Activated CD4-positive, alpha-beta T cell treated with anti-CD3 and anti-CD28 coated beads for 36 hours (primary cell): ENCODE measurements at regions not wholly inside any gene's neighbourhood (a gene's known extent, or its start where the extent isn't known, plus 50 kb on each side); places are given as distances from the start of the nearest gene placed in this dataset.
"Not testable (repeated sequence)": the region's sequence is repeated elsewhere in the genome, so short reads cannot be mapped to it uniquely, and the experiment has no call there.

Source experiments
- ATAC-seq: fragments of 200-7000 bp; cut with Tn5 transposase; one replicate; pipeline ENCODE4 v1.10.0; 2021; ENCODE audit warnings: mild to moderate bottlenecking, moderate library complexity
- CTCF ChIA-PET: fragments of 350-600 bp; sonication (Branson Sonifier 250); formaldehyde crosslinking; loops from one replicate; lab custom pipeline; 2021; ENCODE audit warnings: antibody characterized with exemption; lab: Charles Lee
- POLR2A ChIA-PET: fragments of 350-600 bp; sonication (Branson Sonifier 250); formaldehyde crosslinking; loops from one replicate; lab custom pipeline; 2021; ENCODE audit warnings: antibody characterized with exemption, inconsistent platforms; lab: Charles Lee
- DNase-seq: peaks from one replicate; pipeline ENCODE4 v3.0.0-alpha.2; 2020
- H3K27ac Mint-ChIP-seq: one replicate; pipeline ENCODE4 v1.8.0; 2021; ENCODE audit warnings: mixed read lengths
- H3K27me3 Mint-ChIP-seq: one replicate; pipeline ENCODE4 v1.8.0; 2021; ENCODE audit warnings: mixed read lengths
- H3K36me3 Mint-ChIP-seq: one replicate; pipeline ENCODE4 v1.8.0; 2021; ENCODE audit warnings: low read depth, mixed read lengths
- H3K4me1 Mint-ChIP-seq: one replicate; pipeline ENCODE4 v1.8.0; 2021; ENCODE audit warnings: mixed read lengths
- H3K4me3 Mint-ChIP-seq: one replicate; pipeline ENCODE4 v1.8.0; 2021; ENCODE audit warnings: mild to moderate bottlenecking, moderate library complexity, mixed read lengths
- H3K9me3 Mint-ChIP-seq: one replicate; pipeline ENCODE4 v1.8.0; 2021; ENCODE audit warnings: low read depth, mixed read lengths
- intact Hi-C, 2 experiments: fragments of 100-400 bp; cut with DNase I in 1 of 2; cut with micrococcal nuclease in 1 of 2; formaldehyde crosslinking; loops; one replicate each; pipeline versions ENCODE4 v1.14.2 to v1.15.1; 2022 to 2024; cut with DNase I, micrococcal nuclease

- no peak overlapping the region for H3K27ac Mint-ChIP-seq
- ATAC-seq = no peak
- no peaks in the 10 kb centered on the region for H3K36me3 Mint-ChIP-seq
- no peaks in the 10 kb centered on the region for H3K9me3 Mint-ChIP-seq
- ChIA-PET POLR2A (no interaction called here), CTCF (interaction anchor here (1.4 kb wide), 1 partner anchor 48 kb away, joined by 4 read pairs; no protein-coding TSS in a partner anchor)
- H3K27me3 Mint-ChIP-seq = peaks cover 2% of the 10 kb centered on the region
- intact Hi-C loops = no loop called here
- DNase-seq = no peak
- no peaks in the 10 kb centered on the region for H3K4me1 Mint-ChIP-seq
- no peak overlapping the region for H3K4me3 Mint-ChIP-seq
Measured at GRCh38 chr3:152581951-152582350, 253.0 kb upstream of the P2RY1 start.

- no peaks in the 10 kb centered on the region for H3K4me1 Mint-ChIP-seq
- CTCF ChIA-PET = interaction anchor here (3.1 kb wide), 1 partner anchor 9 kb away, joined by 12 read pairs; no protein-coding TSS in a partner anchor
- peaks cover 2% of the 10 kb centered on the region for H3K27me3 Mint-ChIP-seq
- intact Hi-C loops = no loop called here
- H3K9me3 Mint-ChIP-seq = no peaks in the 10 kb centered on the region
- no peak overlapping the region for H3K27ac Mint-ChIP-seq
- no peak overlapping the region for H3K4me3 Mint-ChIP-seq
- DNase-seq (no peak), ATAC-seq (no peak)
- POLR2A ChIA-PET = no interaction called here
- H3K36me3 Mint-ChIP-seq = no peaks in the 10 kb centered on the region
Measured at GRCh38 chr3:152583963-152584362, 251.0 kb upstream of the P2RY1 start.

- no peaks in the 10 kb centered on the region for H3K9me3 Mint-ChIP-seq
- no peak overlapping the region for H3K27ac Mint-ChIP-seq
- no peak overlapping the region for H3K4me3 Mint-ChIP-seq
- intact Hi-C loops = no loop called here
- DNase-seq (no peak), ATAC-seq (no peak)
- no peaks in the 10 kb centered on the region for H3K36me3 Mint-ChIP-seq
- peaks cover 2% of the 10 kb centered on the region for H3K27me3 Mint-ChIP-seq
- ChIA-PET CTCF (no interaction called here), POLR2A (no interaction called here)
- no peaks in the 10 kb centered on the region for H3K4me1 Mint-ChIP-seq
Measured at GRCh38 chr3:152586974-152587373, 248.0 kb upstream of the P2RY1 start.

GRCh38 chr3:152587861-152588260, 247.1 kb upstream of the P2RY1 start:
- ChIA-PET POLR2A (no interaction called here), CTCF (no interaction called here)
- Mint-ChIP-seq H3K4me1 (no peaks in the 10 kb centered on the region), H3K27me3 (peaks cover 2% of the 10 kb centered on the region), H3K27ac (no peak overlapping the region), H3K36me3 (no peaks in the 10 kb centered on the region), H3K4me3 (no peak overlapping the region), H3K9me3 (no peaks in the 10 kb centered on the region)
- intact Hi-C loops = no loop called here
- ATAC-seq (no peak), DNase-seq (no peak)

- H3K4me3 Mint-ChIP-seq = no peak overlapping the region
- ATAC-seq (no peak), DNase-seq (no peak)
- H3K4me1 Mint-ChIP-seq = no peaks in the 10 kb centered on the region
- no peak overlapping the region for H3K27ac Mint-ChIP-seq
- H3K36me3 Mint-ChIP-seq = no peaks in the 10 kb centered on the region
- CTCF ChIA-PET = no interaction called here
- no peaks in the 10 kb centered on the region for H3K9me3 Mint-ChIP-seq
- POLR2A ChIA-PET = no interaction called here
- H3K27me3 Mint-ChIP-seq = peaks cover 2% of the 10 kb centered on the region
- intact Hi-C loops = no loop called here
Measured at GRCh38 chr3:152589644-152590043, 245.3 kb upstream of the P2RY1 start.

GRCh38 chr3:152591515-152591914, 243.4 kb upstream of the P2RY1 start:
- CTCF ChIA-PET = no interaction called here
- no peaks in the 10 kb centered on the region for H3K36me3 Mint-ChIP-seq
- peaks cover 2% of the 10 kb centered on the region for H3K27me3 Mint-ChIP-seq
- H3K4me3 Mint-ChIP-seq = no peak overlapping the region
- intact Hi-C loops = no loop called here
- ATAC-seq = no peak
- no peak overlapping the region for H3K27ac Mint-ChIP-seq
- POLR2A ChIA-PET = no interaction called here
- no peak for DNase-seq
- H3K4me1 Mint-ChIP-seq = peaks cover 8% of the 10 kb centered on the region
- H3K9me3 Mint-ChIP-seq = no peaks in the 10 kb centered on the region

GRCh38 chr3:152593242-152593641, 241.7 kb upstream of the P2RY1 start:
- Mint-ChIP-seq H3K27ac (no peak overlapping the region), H3K27me3 (peaks cover 2% of the 10 kb centered on the region), H3K4me1 (peaks cover 14% of the 10 kb centered on the region), H3K36me3 (no peaks in the 10 kb centered on the region), H3K4me3 (no peak overlapping the region), H3K9me3 (no peaks in the 10 kb centered on the region)
- intact Hi-C loops = no loop called here
- DNase-seq (no peak), ATAC-seq (no peak)
- ChIA-PET POLR2A (no interaction called here), CTCF (interaction anchor here (0.6 kb wide), 1 partner anchor 231 kb away, joined by 3 read pairs; no protein-coding TSS in a partner anchor)

- no peaks in the 10 kb centered on the region for H3K9me3 Mint-ChIP-seq
- intact Hi-C loops = no loop called here
- DNase-seq = no peak
- H3K27me3 Mint-ChIP-seq = no peaks in the 10 kb centered on the region
- no peak for ATAC-seq
- no peaks in the 10 kb centered on the region for H3K36me3 Mint-ChIP-seq
- ChIA-PET POLR2A (no interaction called here), CTCF (interaction anchor here (0.5 to 1.4 kb wide), 6 partner anchors 13 to 688 kb away, joined by 3 to 4 read pairs (median 3); no protein-coding TSS in a partner anchor)
- H3K27ac Mint-ChIP-seq = no peak overlapping the region
- H3K4me3 Mint-ChIP-seq = no peak overlapping the region
- peaks cover 14% of the 10 kb centered on the region for H3K4me1 Mint-ChIP-seq
Measured at GRCh38 chr3:152595975-152596821, 238.7 kb upstream of the P2RY1 start.

GRCh38 chr3:152596832-152597231, 238.1 kb upstream of the P2RY1 start:
- intact Hi-C loops, H3K4me3 Mint-ChIP-seq, H3K36me3 Mint-ChIP-seq, ATAC-seq, DNase-seq, H3K27me3 Mint-ChIP-seq, POLR2A ChIA-PET, H3K9me3 Mint-ChIP-seq, H3K27ac Mint-ChIP-seq: not testable (repeated sequence)
- CTCF ChIA-PET = interaction anchor here (1.0 kb wide), 1 partner anchor 12 kb away, joined by 3 read pairs; no protein-coding TSS in a partner anchor
- peaks cover 14% of the 10 kb centered on the region for H3K4me1 Mint-ChIP-seq

GRCh38 chr3:152606146-152606545, 228.8 kb upstream of the P2RY1 start:
- no peaks in the 10 kb centered on the region for H3K27me3 Mint-ChIP-seq
- DNase-seq (no peak), ATAC-seq (no peak)
- H3K36me3 Mint-ChIP-seq = no peaks in the 10 kb centered on the region
- CTCF ChIA-PET = no interaction called here
- POLR2A ChIA-PET = no interaction called here
- intact Hi-C loops = no loop called here
- no peak overlapping the region for H3K27ac Mint-ChIP-seq
- no peak overlapping the region for H3K4me3 Mint-ChIP-seq
- H3K4me1 Mint-ChIP-seq = no peaks in the 10 kb centered on the region
- H3K9me3 Mint-ChIP-seq = no peaks in the 10 kb centered on the region

GRCh38 chr3:152607179-152607578, 227.8 kb upstream of the P2RY1 start:
- Mint-ChIP-seq H3K4me1 (no peaks in the 10 kb centered on the region), H3K4me3 (no peak overlapping the region), H3K27me3 (no peaks in the 10 kb centered on the region), H3K36me3 (no peaks in the 10 kb centered on the region), H3K9me3 (no peaks in the 10 kb centered on the region), H3K27ac (no peak overlapping the region)
- CTCF ChIA-PET = no interaction called here
- no peak for DNase-seq
- ATAC-seq = no peak
- intact Hi-C loops = no loop called here
- POLR2A ChIA-PET = no interaction called here
